Caco-2 (cell line): ENCODE measurements at regions not wholly inside any gene's neighbourhood (a gene's known extent, or its start where the extent isn't known, plus 50 kb on each side); places are given as distances from the start of the nearest gene placed in this dataset.

Experiments used
- BruUV-seq: library from RNA; stranded (reverse); fragments of 400-500 nt; replicated peaks from 2 replicates; lab custom pipeline; 2021; lab: Mats Ljungman, UMichigan
- CTCF ChIA-PET: fragments of 300-600 bp; sonication (Branson Sonifier 250); formaldehyde crosslinking; loops from one replicate; lab custom pipeline; 2022; ENCODE audit warnings: antibody characterized with exemption; lab: Charles Lee
- POLR2A ChIA-PET: fragments of 300-600 bp; sonication (Branson Sonifier 250); formaldehyde crosslinking; loops from one replicate; lab custom pipeline; 2022; ENCODE audit warnings: antibody characterized with exemption; lab: Charles Lee
- DNase-seq, 2 experiments: peaks; one replicate each; pipeline versions ENCODE4 v3.0.0 to v3.0.0-alpha.2; 2020 to 2022
- H3K27me3 ChIP-seq: replicated peaks from 2 replicates; pipeline ENCODE4 v1.6.0; 2011; ENCODE audit warnings: low read length; ENCODE audit not compliant: control insufficient read depth, insufficient read depth
- H3K36me3 ChIP-seq: 2 replicates; pipeline ENCODE4 v1.5.1; 2011; ENCODE audit warnings: low read length; ENCODE audit not compliant: control insufficient read depth, insufficient read depth
- H3K4me1 ChIP-seq: fragments of 250-450 bp; sonication (Bioruptor Pico); 2 replicates; pipeline ENCODE4 v1.5.1; 2020; ENCODE audit warnings: mild to moderate bottlenecking
- H3K4me3 ChIP-seq: 2 replicates; pipeline ENCODE4 v1.5.1; 2011; ENCODE audit warnings: low read depth, mild to moderate bottlenecking, control low read depth, low read length
- H3K9me3 ChIP-seq: fragments of 250-450 bp; sonication (Bioruptor Pico); 2 replicates; pipeline ENCODE4 v1.5.1; 2020; ENCODE audit warnings: mild to moderate bottlenecking, moderate library complexity
- H3K27ac Mint-ChIP-seq: one replicate; pipeline ENCODE4 v1.8.0; 2022; ENCODE audit warnings: mixed read lengths; ENCODE audit not compliant: unreplicated experiment
- H3K27me3 Mint-ChIP-seq: one replicate; pipeline ENCODE4 v1.8.0; 2022; ENCODE audit warnings: mixed read lengths; ENCODE audit not compliant: insufficient read depth, unreplicated experiment
- H3K36me3 Mint-ChIP-seq: one replicate; pipeline ENCODE4 v1.8.0; 2022; ENCODE audit warnings: mild to moderate bottlenecking, mixed read lengths; ENCODE audit not compliant: insufficient read depth, unreplicated experiment
- H3K4me1 Mint-ChIP-seq: one replicate; pipeline ENCODE4 v1.8.0; 2022; ENCODE audit warnings: low read depth, mixed read lengths; ENCODE audit not compliant: unreplicated experiment
- H3K4me3 Mint-ChIP-seq: one replicate; pipeline ENCODE4 v1.8.0; 2022; ENCODE audit warnings: mild to moderate bottlenecking, moderate library complexity, mixed read lengths; ENCODE audit not compliant: unreplicated experiment
- H3K9me3 Mint-ChIP-seq: one replicate; pipeline ENCODE4 v1.8.0; 2022; ENCODE audit warnings: mixed read lengths; ENCODE audit not compliant: unreplicated experiment
- CTCF ChIP-seq, 2 experiments: fragments of 200-600 bp in 1 of 2; IDR thresholded peaks; 1 replicate in 1 of 2; 2 replicates in 1 of 2; pipeline versions ENCODE4 v1.5.1 to v1.8.0; 2011 to 2022; ENCODE audit warnings: antibody characterized with exemption in 1 of 2, control low read depth in 1 of 2, inconsistent platforms in 1 of 2, low read depth in 1 of 2, low read length in 1 of 2, mild to moderate bottlenecking in 1 of 2, moderate library complexity in 1 of 2; ENCODE audit not compliant: insufficient read depth in 1 of 2, severe bottlenecking in 1 of 2, unreplicated experiment in 1 of 2
- intact Hi-C: fragments of 100-400 bp; cut with micrococcal nuclease; formaldehyde crosslinking; loops from one replicate; pipeline ENCODE4 v1.10.0; 2022; ENCODE audit not compliant: unreplicated experiment

DNA sequence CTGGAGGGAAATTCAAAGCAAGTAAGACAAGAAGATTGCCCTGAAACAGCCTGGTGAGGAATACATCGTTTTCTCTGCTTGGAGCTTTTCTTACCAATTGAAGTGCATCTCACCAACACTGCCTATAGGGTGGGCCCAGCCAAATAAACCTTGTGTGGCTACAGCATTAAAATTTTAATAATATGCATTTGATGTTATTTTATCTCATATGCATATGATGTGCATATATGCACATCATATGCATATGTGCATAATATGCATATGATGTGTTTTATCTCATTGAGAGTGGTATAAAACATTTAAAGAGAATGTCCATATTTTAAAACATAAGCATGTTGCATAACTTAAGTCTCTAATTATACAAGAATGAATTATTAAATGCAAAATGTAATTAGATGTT, 328.6 kb upstream of the ARID1B start:
- H3K4me3 Mint-ChIP-seq, result no peak overlapping the region
- H3K27ac Mint-ChIP-seq, result no peak overlapping the region
- ChIA-PET CTCF (no interaction called here), POLR2A (no interaction called here)
- intact Hi-C loops, result no loop called here
- BruUV-seq, result no TSS peak
- H3K36me3 ChIP-seq, result no peaks in the 10 kb centered on the region
- no peaks in the 10 kb centered on the region for H3K4me1 Mint-ChIP-seq
- H3K27me3 Mint-ChIP-seq, result peaks cover 7% of the 10 kb centered on the region
- H3K27me3 ChIP-seq, result no peaks in the 10 kb centered on the region
- H3K9me3 ChIP-seq, result no peaks in the 10 kb centered on the region
- no peaks in the 10 kb centered on the region for H3K4me1 ChIP-seq
- DNase-seq, result no peak
- no peak for TF ChIP-seq CTCF (IDR thresholded peaks at IDR 0.05; ENCODE audit: insufficient read depth in 1 of 2, low read depth in 1 of 2, low read length in 1 of 2, severe bottlenecking in 1 of 2, unreplicated experiment in 1 of 2)
- H3K4me3 ChIP-seq, result no peak overlapping the region
- no peaks in the 10 kb centered on the region for H3K36me3 Mint-ChIP-seq
- H3K9me3 Mint-ChIP-seq, result no peaks in the 10 kb centered on the region

DNA sequence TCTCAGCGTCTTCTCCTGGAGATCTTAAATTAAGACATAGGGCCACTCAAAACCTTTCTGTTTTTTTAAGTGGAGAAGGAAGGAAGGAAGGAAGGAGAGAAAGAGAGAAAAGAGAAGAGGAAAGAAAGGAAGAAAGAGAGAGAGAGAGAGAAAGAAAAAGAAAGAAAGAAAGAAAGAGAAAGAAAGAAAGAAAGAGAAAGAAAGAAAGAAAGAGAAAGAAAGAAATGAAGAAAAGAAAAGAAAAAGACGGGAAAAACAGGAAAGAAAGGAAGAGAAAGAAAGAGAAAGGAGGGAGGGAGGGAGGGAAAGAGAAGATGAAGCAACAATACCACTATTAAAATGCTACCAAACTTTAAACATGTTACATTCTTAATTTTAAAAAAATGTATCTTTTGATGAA, 336.5 kb upstream of the ARID1B start:
- H3K4me3 ChIP-seq, result no peak overlapping the region
- Mint-ChIP-seq H3K36me3 (no peaks in the 10 kb centered on the region), H3K9me3 (peaks cover 18% of the 10 kb centered on the region), H3K27me3 (peaks cover 18% of the 10 kb centered on the region), H3K27ac (no peak overlapping the region), H3K4me1 (no peaks in the 10 kb centered on the region), H3K4me3 (no peak overlapping the region)
- no peaks in the 10 kb centered on the region for H3K9me3 ChIP-seq
- ChIA-PET POLR2A (no interaction called here), CTCF (no interaction called here)
- no peak for TF ChIP-seq CTCF (IDR thresholded peaks at IDR 0.05; ENCODE audit: insufficient read depth in 1 of 2, low read depth in 1 of 2, low read length in 1 of 2, severe bottlenecking in 1 of 2, unreplicated experiment in 1 of 2)
- no peaks in the 10 kb centered on the region for H3K36me3 ChIP-seq
- intact Hi-C loops, result no loop called here
- no peaks in the 10 kb centered on the region for H3K27me3 ChIP-seq
- BruUV-seq, result no TSS peak
- DNase-seq, result no peak
- H3K4me1 ChIP-seq, result no peaks in the 10 kb centered on the region

GRCh38 chr6:156438350-156438923, 338.7 kb upstream of the ARID1B start:
- BruUV-seq, result no TSS peak
- Mint-ChIP-seq H3K4me3 (no peak overlapping the region), H3K9me3 (peaks cover 18% of the 10 kb centered on the region), H3K4me1 (no peaks in the 10 kb centered on the region), H3K27ac (no peak overlapping the region), H3K27me3 (peaks cover 11% of the 10 kb centered on the region), H3K36me3 (no peaks in the 10 kb centered on the region)
- ChIA-PET CTCF (no interaction called here), POLR2A (no interaction called here)
- H3K4me1 ChIP-seq, result no peaks in the 10 kb centered on the region
- no peak for DNase-seq
- H3K4me3 ChIP-seq, result no peak overlapping the region
- intact Hi-C loops, result no loop called here
- H3K27me3 ChIP-seq, result no peaks in the 10 kb centered on the region
- no peak for TF ChIP-seq CTCF (IDR thresholded peaks at IDR 0.05; ENCODE audit: insufficient read depth in 1 of 2, low read depth in 1 of 2, low read length in 1 of 2, severe bottlenecking in 1 of 2, unreplicated experiment in 1 of 2)
- no peaks in the 10 kb centered on the region for H3K9me3 ChIP-seq
- H3K36me3 ChIP-seq, result no peaks in the 10 kb centered on the region
